ENCODE measurements at regions not wholly inside any gene's neighbourhood (a gene's known extent, or its start where the extent isn't known, plus 50 kb on each side); places are given as distances from the start of the nearest gene placed in this dataset.

DNA sequence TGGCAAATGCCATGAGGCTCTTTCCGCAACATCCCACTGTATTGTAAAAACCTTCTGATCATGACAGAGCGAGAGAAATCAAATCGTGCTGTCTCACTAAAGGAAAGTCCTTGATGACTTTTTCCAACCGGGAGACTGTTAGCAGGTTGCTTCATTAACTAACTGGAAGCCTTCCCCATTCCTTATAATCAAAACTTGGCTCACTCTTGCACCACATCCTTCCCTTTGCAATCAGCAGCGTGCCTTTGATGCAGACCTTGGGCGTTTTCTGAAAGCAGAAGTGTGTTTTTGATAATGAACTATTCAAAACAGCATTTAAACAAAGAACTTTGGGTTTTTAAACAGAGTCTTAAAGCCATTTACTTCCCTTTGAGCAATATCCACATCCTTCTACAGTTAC is 96.2 kb upstream of the CNR1 start:
- no peak for TF ChIP-seq EZH2 (optimal IDR thresholded peaks at IDR 0.05; ENCODE audit: low read depth, low read length)
- TF ChIP-seq, protein P1, sequence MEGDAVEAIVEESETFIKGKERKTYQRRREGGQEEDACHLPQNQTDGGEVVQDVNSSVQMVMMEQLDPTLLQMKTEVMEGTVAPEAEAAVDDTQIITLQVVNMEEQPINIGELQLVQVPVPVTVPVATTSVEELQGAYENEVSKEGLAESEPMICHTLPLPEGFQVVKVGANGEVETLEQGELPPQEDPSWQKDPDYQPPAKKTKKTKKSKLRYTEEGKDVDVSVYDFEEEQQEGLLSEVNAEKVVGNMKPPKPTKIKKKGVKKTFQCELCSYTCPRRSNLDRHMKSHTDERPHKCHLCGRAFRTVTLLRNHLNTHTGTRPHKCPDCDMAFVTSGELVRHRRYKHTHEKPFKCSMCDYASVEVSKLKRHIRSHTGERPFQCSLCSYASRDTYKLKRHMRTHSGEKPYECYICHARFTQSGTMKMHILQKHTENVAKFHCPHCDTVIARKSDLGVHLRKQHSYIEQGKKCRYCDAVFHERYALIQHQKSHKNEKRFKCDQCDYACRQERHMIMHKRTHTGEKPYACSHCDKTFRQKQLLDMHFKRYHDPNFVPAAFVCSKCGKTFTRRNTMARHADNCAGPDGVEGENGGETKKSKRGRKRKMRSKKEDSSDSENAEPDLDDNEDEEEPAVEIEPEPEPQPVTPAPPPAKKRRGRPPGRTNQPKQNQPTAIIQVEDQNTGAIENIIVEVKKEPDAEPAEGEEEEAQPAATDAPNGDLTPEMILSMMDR (IDR thresholded peaks at IDR 0.05; ENCODE audit: low read length): no peak
- no peak for TF ChIP-seq EZH2phosphoT487 (IDR thresholded peaks at IDR 0.05; ENCODE audit: low read length)

All from MM.1S (cell line).